ENCODE measurements at regions not wholly inside any gene's neighbourhood (a gene's known extent, or its start where the extent isn't known, plus 50 kb on each side); places are given as distances from the start of the nearest gene placed in this dataset.

GRCh38 chr11:38155856-38156255 lies 1557.8 kb upstream of the RAG2 start:
- no peak for DNase-seq
- no peaks in the 10 kb centered on the region for H3K36me3 ChIP-seq
- no peak overlapping the region for H3K4me3 ChIP-seq
- no peak overlapping the region for H3K27ac ChIP-seq
- intact Hi-C loops (cut with DNase I; ENCODE audit: low total_unique reads): no loop called here
- 44 to 70% (median 49%) methylated on average over 1 of the region's 1 CpG for WGBS, 5 donors
- TF ChIP-seq POLR2A (IDR thresholded peaks at IDR 0.05) (no peak), POLR2AphosphoS5 (IDR thresholded peaks at IDR 0.05) (no peak)
- TF ChIP-seq, protein P1, sequence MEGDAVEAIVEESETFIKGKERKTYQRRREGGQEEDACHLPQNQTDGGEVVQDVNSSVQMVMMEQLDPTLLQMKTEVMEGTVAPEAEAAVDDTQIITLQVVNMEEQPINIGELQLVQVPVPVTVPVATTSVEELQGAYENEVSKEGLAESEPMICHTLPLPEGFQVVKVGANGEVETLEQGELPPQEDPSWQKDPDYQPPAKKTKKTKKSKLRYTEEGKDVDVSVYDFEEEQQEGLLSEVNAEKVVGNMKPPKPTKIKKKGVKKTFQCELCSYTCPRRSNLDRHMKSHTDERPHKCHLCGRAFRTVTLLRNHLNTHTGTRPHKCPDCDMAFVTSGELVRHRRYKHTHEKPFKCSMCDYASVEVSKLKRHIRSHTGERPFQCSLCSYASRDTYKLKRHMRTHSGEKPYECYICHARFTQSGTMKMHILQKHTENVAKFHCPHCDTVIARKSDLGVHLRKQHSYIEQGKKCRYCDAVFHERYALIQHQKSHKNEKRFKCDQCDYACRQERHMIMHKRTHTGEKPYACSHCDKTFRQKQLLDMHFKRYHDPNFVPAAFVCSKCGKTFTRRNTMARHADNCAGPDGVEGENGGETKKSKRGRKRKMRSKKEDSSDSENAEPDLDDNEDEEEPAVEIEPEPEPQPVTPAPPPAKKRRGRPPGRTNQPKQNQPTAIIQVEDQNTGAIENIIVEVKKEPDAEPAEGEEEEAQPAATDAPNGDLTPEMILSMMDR (IDR thresholded peaks at IDR 0.05 in 8 of 11, conservative IDR thresholded peaks at IDR 0.05 in 3 of 11): no peak
- no peaks in the 10 kb centered on the region for H3K9me3 ChIP-seq
- no peaks in the 10 kb centered on the region for H3K4me1 ChIP-seq
- H3K27me3 ChIP-seq (replicated peaks in 1 of 7): no peaks in the 10 kb centered on the region

- Histone ChIP-seq H3K27me3 (replicated peaks in 1 of 7) (no peaks in the 10 kb centered on the region), H3K4me3 (no peak overlapping the region), H3K4me1 (no peaks in the 10 kb centered on the region), H3K27ac (no peak overlapping the region), H3K36me3 (no peaks in the 10 kb centered on the region), H3K9me3 (peaks cover 0 to 5% (median 0%) of the 10 kb centered on the region in 8 donors)
- DNase-seq: no peak
- intact Hi-C loops (cut with DNase I; ENCODE audit: low total_unique reads): no loop called here
- 47 to 73% (median 50%) methylated on average over 1 of the region's 1 CpG for WGBS, 5 donors
- TF ChIP-seq POLR2AphosphoS5 (IDR thresholded peaks at IDR 0.05) (no peak), POLR2A (IDR thresholded peaks at IDR 0.05) (no peak)
- TF ChIP-seq, protein P1 (IDR thresholded peaks at IDR 0.05 in 8 of 11, conservative IDR thresholded peaks at IDR 0.05 in 3 of 11): no peak
Observed at GRCh38 chr11:38153985-38154384, 1555.9 kb upstream of the RAG2 start.

DNA sequence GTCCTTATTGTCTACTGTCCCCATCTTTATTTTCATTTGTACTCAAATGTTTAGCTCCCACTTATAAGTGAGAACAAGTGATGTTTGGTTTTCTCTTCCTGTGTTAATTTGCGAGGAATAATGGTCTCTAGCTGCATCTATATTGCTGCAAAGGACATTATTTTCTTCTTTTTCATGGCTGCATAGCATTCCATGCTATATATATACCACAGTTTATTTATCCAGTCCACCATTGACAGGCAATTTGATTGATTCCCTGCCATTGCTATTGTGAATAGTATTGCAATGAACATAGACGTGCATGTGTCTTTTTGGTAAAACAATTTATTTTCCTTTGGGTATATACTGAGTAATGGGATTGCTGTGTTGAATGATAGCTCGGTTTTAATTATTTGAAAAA lies 1545.8 kb upstream of the RAG2 start:
- no peaks in the 10 kb centered on the region for H3K36me3 ChIP-seq
- H3K9me3 ChIP-seq: peaks cover 0 to 39% (median 27%) of the 10 kb centered on the region in 8 donors
- H3K4me3 ChIP-seq: no peak overlapping the region
- no peaks in the 10 kb centered on the region for H3K27me3 ChIP-seq (replicated peaks in 1 of 7)
- intact Hi-C loops (cut with DNase I; ENCODE audit: low total_unique reads): no loop called here
- no peaks in the 10 kb centered on the region for H3K4me1 ChIP-seq
- DNase-seq: no peak
- no peak overlapping the region for H3K27ac ChIP-seq
- TF ChIP-seq POLR2AphosphoS5 (IDR thresholded peaks at IDR 0.05) (no peak), POLR2A (IDR thresholded peaks at IDR 0.05) (no peak)
- TF ChIP-seq, protein P1 (IDR thresholded peaks at IDR 0.05 in 8 of 11, conservative IDR thresholded peaks at IDR 0.05 in 3 of 11): no peak
- WGBS, 5 donors: 66 to 83% (median 70%) methylated on average over 3 of the region's 3 CpGs

DNA sequence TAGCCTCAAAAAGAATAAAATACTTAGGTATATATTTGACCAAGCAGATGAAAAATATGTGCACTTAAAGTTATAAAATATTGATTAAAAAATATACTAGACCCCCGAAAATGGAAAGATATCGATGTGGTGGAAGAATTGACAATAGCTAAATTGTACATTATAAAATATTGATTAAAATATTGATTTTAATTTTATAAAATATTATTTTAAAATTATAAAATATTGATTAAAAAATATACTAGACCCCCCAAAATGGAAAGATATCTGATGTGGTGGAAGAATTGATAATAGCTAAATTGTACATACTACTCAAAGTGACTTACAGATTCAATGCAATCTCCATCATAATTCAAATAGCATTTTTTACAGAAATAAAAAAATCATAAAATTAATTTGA lies 1540.9 kb upstream of the RAG2 start:
- no peak overlapping the region for H3K4me3 ChIP-seq
- peaks cover 0 to 49% (median 31%) of the 10 kb centered on the region in 8 donors for H3K9me3 ChIP-seq
- H3K27ac ChIP-seq: no peak overlapping the region
- H3K36me3 ChIP-seq: no peaks in the 10 kb centered on the region
- no peak for DNase-seq
- WGBS, 5 donors: 89 to 95% (median 90%) methylated on average over 2 of the region's 2 CpGs
- no peaks in the 10 kb centered on the region for H3K27me3 ChIP-seq (replicated peaks in 1 of 7)
- H3K4me1 ChIP-seq: no peaks in the 10 kb centered on the region
- TF ChIP-seq, protein P1 (IDR thresholded peaks at IDR 0.05 in 8 of 11, conservative IDR thresholded peaks at IDR 0.05 in 3 of 11): no peak
- TF ChIP-seq POLR2A (IDR thresholded peaks at IDR 0.05) (no peak), POLR2AphosphoS5 (IDR thresholded peaks at IDR 0.05) (no peak)
- intact Hi-C loops (cut with DNase I; ENCODE audit: low total_unique reads): no loop called here

All from spleen (tissue), 11 donors.